ENCODE measurements at regions not wholly inside any gene's neighbourhood (a gene's known extent, or its start where the extent isn't known, plus 50 kb on each side); places are given as distances from the start of the nearest gene placed in this dataset.

DNA sequence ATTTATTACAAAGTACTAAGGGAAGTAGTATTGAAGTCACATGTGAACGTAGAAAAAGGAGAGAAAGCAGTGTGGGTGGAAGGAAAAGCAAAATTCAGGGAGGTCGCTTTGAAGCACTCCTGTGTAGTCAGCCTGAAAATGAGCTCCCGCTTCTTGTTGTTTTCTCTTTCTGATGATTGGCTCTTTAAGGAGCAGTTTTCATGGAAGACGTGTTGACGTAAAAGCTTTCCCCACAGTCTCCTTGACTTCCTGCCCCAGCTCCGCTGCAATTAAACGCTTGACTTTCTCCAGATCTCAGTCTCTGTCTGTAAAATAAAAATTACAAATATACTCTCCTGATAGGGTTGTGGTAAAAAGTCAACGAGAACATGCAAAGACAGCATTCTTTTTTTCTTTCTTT, 661.5 kb upstream of the ZP4 start:
- Histone ChIP-seq H3K27ac (ENCODE audit: low read depth, low read length, poor library complexity, severe bottlenecking) (no peak overlapping the region), H3K9me3 (ENCODE audit: low read length) (no peaks in the 10 kb centered on the region), H3K36me3 (ENCODE audit: insufficient read depth, low read length) (no peaks in the 10 kb centered on the region), H3K4me1 (ENCODE audit: insufficient read depth, low read length, poor library complexity, severe bottlenecking) (no peaks in the 10 kb centered on the region), H3K79me2 (ENCODE audit: insufficient read depth, low read depth, low read length) (no peaks in the 10 kb centered on the region), H3K4me2 (ENCODE audit: low read length) (no peak overlapping the region), H4K20me1 (ENCODE audit: insufficient read depth, low read length) (no peaks in the 10 kb centered on the region), H3K4me3 (ENCODE audit: low read depth, low read length, poor library complexity, severe bottlenecking) (no peak overlapping the region), H3K9me2 (ENCODE audit: insufficient read depth, low read length) (no peaks in the 10 kb centered on the region), H2AFZ (ENCODE audit: low read length) (no peak overlapping the region)
- intact Hi-C loops (cut with micrococcal nuclease; ENCODE audit: unreplicated experiment) = no loop called here
- CTCF ChIA-PET (ENCODE audit: unreplicated experiment) = no interaction called here
- BruUV-seq (replicated peaks) = no TSS peak
- POLR2A ChIA-PET = no interaction called here
- DNase-seq (ENCODE audit: low spot score) = no peak
- no peak for TF ChIP-seq EZH2phosphoT487 (IDR thresholded peaks at IDR 0.05; ENCODE audit: borderline replicate concordance, low read depth, low read length)
- TF ChIP-seq, protein P1, sequence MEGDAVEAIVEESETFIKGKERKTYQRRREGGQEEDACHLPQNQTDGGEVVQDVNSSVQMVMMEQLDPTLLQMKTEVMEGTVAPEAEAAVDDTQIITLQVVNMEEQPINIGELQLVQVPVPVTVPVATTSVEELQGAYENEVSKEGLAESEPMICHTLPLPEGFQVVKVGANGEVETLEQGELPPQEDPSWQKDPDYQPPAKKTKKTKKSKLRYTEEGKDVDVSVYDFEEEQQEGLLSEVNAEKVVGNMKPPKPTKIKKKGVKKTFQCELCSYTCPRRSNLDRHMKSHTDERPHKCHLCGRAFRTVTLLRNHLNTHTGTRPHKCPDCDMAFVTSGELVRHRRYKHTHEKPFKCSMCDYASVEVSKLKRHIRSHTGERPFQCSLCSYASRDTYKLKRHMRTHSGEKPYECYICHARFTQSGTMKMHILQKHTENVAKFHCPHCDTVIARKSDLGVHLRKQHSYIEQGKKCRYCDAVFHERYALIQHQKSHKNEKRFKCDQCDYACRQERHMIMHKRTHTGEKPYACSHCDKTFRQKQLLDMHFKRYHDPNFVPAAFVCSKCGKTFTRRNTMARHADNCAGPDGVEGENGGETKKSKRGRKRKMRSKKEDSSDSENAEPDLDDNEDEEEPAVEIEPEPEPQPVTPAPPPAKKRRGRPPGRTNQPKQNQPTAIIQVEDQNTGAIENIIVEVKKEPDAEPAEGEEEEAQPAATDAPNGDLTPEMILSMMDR (conservative IDR thresholded peaks at IDR 0.05; ENCODE audit: low read length) = no peak

DNA sequence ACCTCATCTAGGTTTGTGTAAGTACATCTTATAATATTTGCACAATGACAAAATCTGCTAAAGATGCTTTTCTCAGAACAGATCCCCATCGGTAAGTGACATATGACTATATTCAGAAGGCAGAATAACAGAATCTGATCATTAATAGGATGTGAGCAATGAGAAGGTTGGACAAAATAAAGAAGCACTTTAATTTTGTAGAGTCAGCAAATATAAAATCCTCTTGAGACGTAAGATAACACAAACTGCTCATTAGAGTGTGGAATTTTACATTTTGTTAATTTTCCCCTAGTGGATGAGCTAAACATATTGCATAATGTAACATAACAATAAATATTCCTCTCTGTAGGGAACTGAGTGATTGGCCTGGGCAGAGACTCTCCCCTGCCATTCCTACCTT, 658.4 kb upstream of the ZP4 start:
- Histone ChIP-seq H3K27ac (ENCODE audit: low read depth, low read length, poor library complexity, severe bottlenecking) (no peak overlapping the region), H3K9me3 (ENCODE audit: low read length) (no peaks in the 10 kb centered on the region), H4K20me1 (ENCODE audit: insufficient read depth, low read length) (no peaks in the 10 kb centered on the region), H2AFZ (ENCODE audit: low read length) (no peak overlapping the region), H3K9me2 (ENCODE audit: insufficient read depth, low read length) (no peaks in the 10 kb centered on the region), H3K36me3 (ENCODE audit: insufficient read depth, low read length) (no peaks in the 10 kb centered on the region), H3K4me1 (ENCODE audit: insufficient read depth, low read length, poor library complexity, severe bottlenecking) (no peaks in the 10 kb centered on the region), H3K4me3 (ENCODE audit: low read depth, low read length, poor library complexity, severe bottlenecking) (no peak overlapping the region), H3K4me2 (ENCODE audit: low read length) (no peak overlapping the region), H3K79me2 (ENCODE audit: insufficient read depth, low read depth, low read length) (no peaks in the 10 kb centered on the region)
- intact Hi-C loops (cut with micrococcal nuclease; ENCODE audit: unreplicated experiment) = no loop called here
- DNase-seq (ENCODE audit: low spot score) = no peak
- TF ChIP-seq, protein P1 (conservative IDR thresholded peaks at IDR 0.05; ENCODE audit: low read length) = no peak
- no peak for TF ChIP-seq EZH2phosphoT487 (IDR thresholded peaks at IDR 0.05; ENCODE audit: borderline replicate concordance, low read depth, low read length)
- CTCF ChIA-PET (ENCODE audit: unreplicated experiment) = no interaction called here
- BruUV-seq (replicated peaks) = no TSS peak
- POLR2A ChIA-PET = interaction anchor here (0.6 kb wide), 1 partner anchor 187 kb away, joined by 3 read pairs; no protein-coding TSS in a partner anchor

DNA sequence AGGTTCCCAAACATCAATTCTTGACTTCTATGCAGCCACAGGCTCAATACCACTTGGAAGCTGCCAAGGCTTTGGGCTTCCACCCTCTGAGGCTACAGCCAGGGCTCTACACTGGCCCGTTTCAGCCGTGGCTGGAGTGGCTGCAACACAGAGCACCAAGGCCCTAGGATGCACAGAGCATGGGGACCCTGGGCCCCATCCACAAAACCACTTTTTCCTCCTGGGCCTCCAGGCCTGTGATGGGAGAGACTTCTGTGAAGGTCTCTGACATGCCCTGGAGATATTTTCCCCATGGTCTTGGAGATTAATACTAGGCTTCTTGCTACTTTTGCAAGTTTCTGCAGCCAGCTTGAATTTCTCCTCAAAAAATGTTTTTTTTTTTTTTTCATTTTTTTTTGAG, 655.4 kb upstream of the ZP4 start:
- Histone ChIP-seq H4K20me1 (ENCODE audit: insufficient read depth, low read length) (no peaks in the 10 kb centered on the region), H3K36me3 (ENCODE audit: insufficient read depth, low read length) (no peaks in the 10 kb centered on the region), H3K4me1 (ENCODE audit: insufficient read depth, low read length, poor library complexity, severe bottlenecking) (no peaks in the 10 kb centered on the region), H3K27ac (ENCODE audit: low read depth, low read length, poor library complexity, severe bottlenecking) (no peak overlapping the region), H3K79me2 (ENCODE audit: insufficient read depth, low read depth, low read length) (no peaks in the 10 kb centered on the region), H3K4me2 (ENCODE audit: low read length) (no peak overlapping the region), H2AFZ (ENCODE audit: low read length) (no peak overlapping the region), H3K9me2 (ENCODE audit: insufficient read depth, low read length) (no peaks in the 10 kb centered on the region), H3K9me3 (ENCODE audit: low read length) (no peaks in the 10 kb centered on the region), H3K4me3 (ENCODE audit: low read depth, low read length, poor library complexity, severe bottlenecking) (no peak overlapping the region)
- BruUV-seq (replicated peaks) = no TSS peak
- POLR2A ChIA-PET = interaction anchor here (0.6 to 0.7 kb wide), 2 partner anchors 12 to 1467 kb away, joined by 3 read pairs; no protein-coding TSS in a partner anchor
- no peak for TF ChIP-seq EZH2phosphoT487 (IDR thresholded peaks at IDR 0.05; ENCODE audit: borderline replicate concordance, low read depth, low read length)
- TF ChIP-seq, protein P1 (conservative IDR thresholded peaks at IDR 0.05; ENCODE audit: low read length) = no peak
- CTCF ChIA-PET (ENCODE audit: unreplicated experiment) = no interaction called here
- intact Hi-C loops (cut with micrococcal nuclease; ENCODE audit: unreplicated experiment) = no loop called here
- no peak for DNase-seq (ENCODE audit: low spot score)

Measured in OCI-LY7 (cell line).